CD14-positive monocyte (primary cell): ENCODE measurements at regions not wholly inside any gene's neighbourhood (a gene's known extent, or its start where the extent isn't known, plus 50 kb on each side); places are given as distances from the start of the nearest gene placed in this dataset.

Source experiments
- DNase-seq, 3 donors: peaks; one replicate each; pipeline ENCODE4 v3.0.0-alpha.2; 2011 to 2022
- H2AFZ ChIP-seq: 2 replicates; pipeline ENCODE4 v1.6.0; 2012; ENCODE audit warnings: mild to moderate bottlenecking, low read depth, low read length, inconsistent platforms; ENCODE audit not compliant: insufficient read depth, poor library complexity, severe bottlenecking
- H3K27ac ChIP-seq, 2 donors: 1 replicate in 1 of 2; 2 replicates in 1 of 2; pipeline ENCODE4 v1.5.1; 2012 to 2013; ENCODE audit warnings: low read length in 2 of 2, control low read depth in 1 of 2, inconsistent platforms in 1 of 2, low read depth in 1 of 2, mild to moderate bottlenecking in 1 of 2
- H3K27me3 ChIP-seq, 2 donors: one replicate each; pipeline versions ENCODE4 v1.6.0 to v1.6.1; 2011 to 2013; ENCODE audit warnings: low read length in 2 of 2; ENCODE audit not compliant: control insufficient read depth in 2 of 2, insufficient read depth in 2 of 2
- H3K36me3 ChIP-seq, 2 donors: replicated peaks in 1 of 2; 1 replicate in 1 of 2; 2 replicates in 1 of 2; pipeline versions ENCODE4 v1.5.1 to v1.6.1; 2012 to 2013; ENCODE audit warnings: low read length in 2 of 2, control low read depth in 1 of 2, inconsistent platforms in 1 of 2, mild to moderate bottlenecking in 1 of 2; ENCODE audit not compliant: insufficient read depth in 2 of 2, control insufficient read depth in 1 of 2
- H3K4me1 ChIP-seq, 2 donors: 1 replicate in 1 of 2; 2 replicates in 1 of 2; pipeline versions ENCODE4 v1.5.1 to v1.6.1; 2012 to 2013; ENCODE audit warnings: low read length in 2 of 2, control low read depth in 1 of 2, inconsistent platforms in 1 of 2, mild to moderate bottlenecking in 1 of 2, moderate library complexity in 1 of 2; ENCODE audit not compliant: insufficient read depth in 2 of 2, control insufficient read depth in 1 of 2
- H3K4me2 ChIP-seq: replicated peaks from 2 replicates; pipeline ENCODE3; 2012; ENCODE audit warnings: low read length, moderate library complexity, mild to moderate bottlenecking; ENCODE audit not compliant: poor library complexity, severe bottlenecking; ENCODE audit errors: extremely low read depth
- H3K4me3 ChIP-seq, 3 experiments: fragments of 200-600 bp in 1 of 3; sonication (generic) in 1 of 3; replicated peaks in 1 of 3; 1 replicate in 2 of 3; 2 replicates in 1 of 3; pipeline ENCODE4 v1.5.1; 2011 to 2013; ENCODE audit warnings: low read length in 3 of 3, mild to moderate bottlenecking in 3 of 3, control low read depth in 2 of 3, low read depth in 2 of 3, inconsistent platforms in 1 of 3, moderate library complexity in 1 of 3
- H3K79me2 ChIP-seq: 2 replicates; pipeline ENCODE4 v1.6.0; 2012; ENCODE audit warnings: mild to moderate bottlenecking, control low read depth, inconsistent platforms, low read length, moderate library complexity; ENCODE audit not compliant: insufficient read depth
- H3K9ac ChIP-seq: 2 replicates; pipeline ENCODE4 v1.6.0; 2017; ENCODE audit warnings: low read length, mild to moderate bottlenecking; ENCODE audit not compliant: insufficient read depth, poor library complexity, severe bottlenecking
- H3K9me3 ChIP-seq, 2 donors: replicated peaks in 1 of 2; 1 replicate in 1 of 2; 2 replicates in 1 of 2; pipeline versions ENCODE4 v1.5.1 to v1.6.1; 2012 to 2013; ENCODE audit warnings: low read length in 2 of 2, control low read depth in 1 of 2; ENCODE audit not compliant: control insufficient read depth in 1 of 2, insufficient read depth in 1 of 2
- H4K20me1 ChIP-seq: 2 replicates; pipeline ENCODE4 v1.6.0; 2012; ENCODE audit warnings: mild to moderate bottlenecking, low read length, control low read depth, moderate library complexity; ENCODE audit not compliant: insufficient read depth
- H3K27ac Mint-ChIP-seq, 7 donors: one replicate each; pipeline ENCODE4 v1.8.0; 2020; ENCODE audit warnings: mild to moderate bottlenecking in 7 of 7, mixed read lengths in 7 of 7, moderate library complexity in 6 of 7, inconsistent platforms in 2 of 7
- H3K27me3 Mint-ChIP-seq, 3 donors: one replicate each; pipeline ENCODE4 v1.8.0; 2021 to 2022; ENCODE audit warnings: low read depth in 3 of 3, mild to moderate bottlenecking in 3 of 3, mixed read lengths in 3 of 3, moderate library complexity in 3 of 3, inconsistent platforms in 1 of 3
- H3K36me3 Mint-ChIP-seq, 2 donors: one replicate each; pipeline ENCODE4 v1.8.0; 2020; ENCODE audit warnings: mixed read lengths in 2 of 2, inconsistent platforms in 1 of 2, mild to moderate bottlenecking in 1 of 2
- H3K4me1 Mint-ChIP-seq: one replicate; pipeline ENCODE4 v1.8.0; 2020; ENCODE audit warnings: mild to moderate bottlenecking, mixed read lengths
- H3K4me3 Mint-ChIP-seq, 2 donors: one replicate each; pipeline ENCODE4 v1.8.0; 2020; ENCODE audit warnings: mild to moderate bottlenecking in 2 of 2, mixed read lengths in 2 of 2, moderate library complexity in 1 of 2
- H3K9me3 Mint-ChIP-seq, 7 donors: one replicate each; pipeline ENCODE4 v1.8.0; 2020 to 2022; ENCODE audit warnings: mixed read lengths in 7 of 7, mild to moderate bottlenecking in 6 of 7, moderate library complexity in 6 of 7, inconsistent platforms in 2 of 7
- WGBS: methylation state at CpG from one replicate; pipeline ENCODE4 v1.1.5; 2013; ENCODE audit warnings: missing lambda C conversion rate; ENCODE audit not compliant: insufficient coverage; 5-methylcytosine and 5-hydroxymethylcytosine counted together
- intact Hi-C, 2 donors: fragments of 100-400 bp; cut with micrococcal nuclease; formaldehyde crosslinking; loops; one replicate each; pipeline versions ENCODE4 v1.15.0 to v1.15.1; 2023
- TF ChIP-seq, protein P1 (sequence below): fragments of 200-600 bp; IDR thresholded peaks from one replicate; pipeline ENCODE4 v1.8.0; 2022; ENCODE audit warnings: antibody characterized with exemption, mild to moderate bottlenecking

DNA sequence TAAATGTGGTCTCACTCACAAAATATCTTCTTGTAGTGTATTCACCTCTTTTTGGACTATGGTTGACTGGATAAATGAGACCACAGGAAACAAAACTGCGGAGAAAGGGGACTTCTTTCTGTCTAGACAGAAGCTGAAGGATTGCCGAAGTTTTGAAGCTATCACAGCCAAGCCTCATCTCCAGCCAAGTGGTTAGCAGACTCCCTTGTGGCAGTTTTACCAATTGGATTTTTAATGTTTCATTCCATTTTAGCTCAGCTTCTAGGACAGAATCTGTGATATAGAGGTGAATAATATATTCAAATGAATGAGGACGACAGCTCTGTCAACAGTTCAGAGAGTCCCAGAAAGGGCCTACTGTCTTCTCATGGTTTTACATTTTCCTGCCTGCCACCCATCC, 215.7 kb upstream of the ZNF608 start:
- no peak overlapping the region for H3K4me2 ChIP-seq
- Mint-ChIP-seq H3K27ac (no peak overlapping the region), H3K9me3 (peaks cover 0 to 3% (median 0%) of the 10 kb centered on the region in 7 donors), H3K4me1 (peaks cover 29% of the 10 kb centered on the region), H3K4me3 (no peak overlapping the region), H3K27me3 (peaks cover 0 to 2% (median 2%) of the 10 kb centered on the region in 3 donors), H3K36me3 (no peaks in the 10 kb centered on the region)
- no peak overlapping the region for H3K4me3 ChIP-seq
- no peak overlapping the region for H2AFZ ChIP-seq
- H3K27me3 ChIP-seq: no peaks in the 10 kb centered on the region
- no peaks in the 10 kb centered on the region for H3K36me3 ChIP-seq
- intact Hi-C loops: no loop called here
- 100% methylated on average over 1 of the region's 3 CpGs for WGBS
- TF ChIP-seq, protein P1, sequence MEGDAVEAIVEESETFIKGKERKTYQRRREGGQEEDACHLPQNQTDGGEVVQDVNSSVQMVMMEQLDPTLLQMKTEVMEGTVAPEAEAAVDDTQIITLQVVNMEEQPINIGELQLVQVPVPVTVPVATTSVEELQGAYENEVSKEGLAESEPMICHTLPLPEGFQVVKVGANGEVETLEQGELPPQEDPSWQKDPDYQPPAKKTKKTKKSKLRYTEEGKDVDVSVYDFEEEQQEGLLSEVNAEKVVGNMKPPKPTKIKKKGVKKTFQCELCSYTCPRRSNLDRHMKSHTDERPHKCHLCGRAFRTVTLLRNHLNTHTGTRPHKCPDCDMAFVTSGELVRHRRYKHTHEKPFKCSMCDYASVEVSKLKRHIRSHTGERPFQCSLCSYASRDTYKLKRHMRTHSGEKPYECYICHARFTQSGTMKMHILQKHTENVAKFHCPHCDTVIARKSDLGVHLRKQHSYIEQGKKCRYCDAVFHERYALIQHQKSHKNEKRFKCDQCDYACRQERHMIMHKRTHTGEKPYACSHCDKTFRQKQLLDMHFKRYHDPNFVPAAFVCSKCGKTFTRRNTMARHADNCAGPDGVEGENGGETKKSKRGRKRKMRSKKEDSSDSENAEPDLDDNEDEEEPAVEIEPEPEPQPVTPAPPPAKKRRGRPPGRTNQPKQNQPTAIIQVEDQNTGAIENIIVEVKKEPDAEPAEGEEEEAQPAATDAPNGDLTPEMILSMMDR: no peak
- DNase-seq: no peak
- H3K27ac ChIP-seq: no peak overlapping the region
- H3K9me3 ChIP-seq: no peaks in the 10 kb centered on the region
- H3K79me2 ChIP-seq: no peaks in the 10 kb centered on the region
- H3K9ac ChIP-seq: no peak overlapping the region
- peaks cover 14 to 24% of the 10 kb centered on the region in 2 donors for H3K4me1 ChIP-seq
- H4K20me1 ChIP-seq: no peaks in the 10 kb centered on the region

DNA sequence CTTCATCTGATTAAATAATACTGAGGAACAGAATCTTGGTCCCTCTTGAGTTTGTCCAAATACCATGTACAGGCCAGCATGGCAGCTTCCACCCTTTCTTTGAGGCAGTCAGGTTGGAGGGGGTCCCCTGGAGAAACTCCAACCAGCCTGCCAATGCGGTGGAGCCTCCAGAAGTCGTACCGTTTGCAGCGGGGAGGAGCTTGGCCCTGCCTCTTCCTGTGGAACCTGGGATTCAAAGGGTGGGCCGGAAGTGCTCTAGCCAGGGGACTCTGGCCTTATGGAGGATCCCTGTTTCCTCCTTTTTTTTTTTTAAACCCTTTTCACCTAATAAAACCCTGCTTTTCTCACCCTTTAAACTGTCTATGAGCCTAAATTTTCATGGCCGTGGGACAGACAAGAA, 216.3 kb upstream of the ZNF608 start:
- Histone ChIP-seq H3K36me3 (no peaks in the 10 kb centered on the region), H3K4me3 (no peak overlapping the region), H3K27me3 (no peaks in the 10 kb centered on the region), H3K4me1 (peaks cover 14 to 24% of the 10 kb centered on the region in 2 donors), H3K79me2 (no peaks in the 10 kb centered on the region), H3K27ac (no peak overlapping the region), H3K9ac (no peak overlapping the region), H2AFZ (peak overlapping the region; percentile 33), H3K4me2 (no peak overlapping the region), H3K9me3 (no peaks in the 10 kb centered on the region), H4K20me1 (no peaks in the 10 kb centered on the region)
- Mint-ChIP-seq H3K4me1 (peaks cover 29% of the 10 kb centered on the region), H3K27ac (peak overlapping the region in 1 of 7 donors; percentile 58), H3K4me3 (no peak overlapping the region), H3K27me3 (peaks cover 0 to 2% (median 2%) of the 10 kb centered on the region in 3 donors), H3K36me3 (no peaks in the 10 kb centered on the region), H3K9me3 (peaks cover 0 to 3% (median 0%) of the 10 kb centered on the region in 7 donors)
- no peak for DNase-seq
- no CpG with 5 or more reads among the region's 6 CpGs for WGBS
- intact Hi-C loops: no loop called here
- TF ChIP-seq, protein P1: no peak
